ENCODE measurements at regions not wholly inside any gene's neighbourhood (a gene's known extent, or its start where the extent isn't known, plus 50 kb on each side); places are given as distances from the start of the nearest gene placed in this dataset.

GRCh38 chr10:80730522-80730921 is 192.8 kb downstream of the SH2D4B start:
- Histone ChIP-seq H3K27me3 (ENCODE audit: control insufficient read depth, insufficient read depth, low read length) (no peaks in the 10 kb centered on the region), H3K4me1 (ENCODE audit: control insufficient read depth, insufficient read depth, low read length) (no peaks in the 10 kb centered on the region), H3K36me3 (ENCODE audit: control insufficient read depth, insufficient read depth, low read length) (no peaks in the 10 kb centered on the region), H3K9me3 (ENCODE audit: control insufficient read depth, insufficient read depth, low read depth, low read length) (no peaks in the 10 kb centered on the region), H3K27ac (ENCODE audit: low read length) (no peak overlapping the region), H3K4me3 (ENCODE audit: low read depth in 2 of 2, low read length in 2 of 2) (no peak overlapping the region)
- POLR2A ChIA-PET, result no interaction called here
- intact Hi-C loops (cut with micrococcal nuclease; ENCODE audit: unreplicated experiment) (no loop called here), in situ Hi-C loops (cut with HindIII; ENCODE audit: low pct_unique_long_range_greater_than_20kb, low sequenced_read_pairs) (no loop called here)
- BruUV-seq (replicated peaks), result no TSS peak
- TF ChIP-seq POLR2AphosphoS5 (IDR thresholded peaks at IDR 0.05; ENCODE audit: low read depth, low read length) (no peak), TCF7L2 (IDR thresholded peaks at IDR 0.05; ENCODE audit: low read depth, low read length) (no peak), REST (IDR thresholded peaks at IDR 0.05; ENCODE audit: insufficient read depth in 1 of 2, low read depth in 2 of 2, low read length in 1 of 2) (no peak), SIN3A (IDR thresholded peaks at IDR 0.05; ENCODE audit: borderline replicate concordance, insufficient read depth, low read depth, low read length) (no peak), CTCF (IDR thresholded peaks at IDR 0.05) (no peak)
- CTCF ChIA-PET, result no interaction called here
- no peak for ATAC-seq
- no peak for DNase-seq (ENCODE audit: low read depth, low spot score)

- in situ Hi-C loops (cut with HindIII; ENCODE audit: low pct_unique_long_range_greater_than_20kb, low sequenced_read_pairs), result no loop called here
- no peak for DNase-seq (ENCODE audit: low read depth, low spot score)
- BruUV-seq (replicated peaks), result no TSS peak
- no peak overlapping the region for H3K27ac ChIP-seq (ENCODE audit: low read length)
- intact Hi-C loops (cut with micrococcal nuclease; ENCODE audit: unreplicated experiment), result no loop called here
- POLR2A ChIA-PET, result no interaction called here
- CTCF ChIA-PET, result interaction anchor here (0.6 kb wide), 1 partner anchor 70 kb away, joined by 4 read pairs; no protein-coding TSS in a partner anchor
- H3K4me1 ChIP-seq (ENCODE audit: control insufficient read depth, insufficient read depth, low read length), result no peaks in the 10 kb centered on the region
- H3K9me3 ChIP-seq (ENCODE audit: control insufficient read depth, insufficient read depth, low read depth, low read length), result no peaks in the 10 kb centered on the region
- ATAC-seq, result no peak
- peaks cover 2% of the 10 kb centered on the region; the same call in 1 of the 2 replicates for H3K27me3 ChIP-seq (ENCODE audit: control insufficient read depth, insufficient read depth, low read length)
- no peak for TF ChIP-seq TCF7L2 (IDR thresholded peaks at IDR 0.05; ENCODE audit: low read depth, low read length)
- TF ChIP-seq REST (IDR thresholded peaks at IDR 0.05; ENCODE audit: insufficient read depth in 1 of 2, low read depth in 2 of 2, low read length in 1 of 2), result no peak
- no peak for TF ChIP-seq POLR2AphosphoS5 (IDR thresholded peaks at IDR 0.05; ENCODE audit: low read depth, low read length)
- no peak for TF ChIP-seq SIN3A (IDR thresholded peaks at IDR 0.05; ENCODE audit: borderline replicate concordance, insufficient read depth, low read depth, low read length)
- TF ChIP-seq CTCF (IDR thresholded peaks at IDR 0.05), result no peak
- no peak overlapping the region for H3K4me3 ChIP-seq (ENCODE audit: low read depth in 2 of 2, low read length in 2 of 2)
- H3K36me3 ChIP-seq (ENCODE audit: control insufficient read depth, insufficient read depth, low read length), result no peaks in the 10 kb centered on the region
These were observed 196.9 kb downstream of the SH2D4B start for GRCh38 chr10:80734589-80734988.

Measured in Panc1 (cell line).